Heart left ventricle (tissue), 16 donors: ENCODE measurements at regions not wholly inside any gene's neighbourhood (a gene's known extent, or its start where the extent isn't known, plus 50 kb on each side); places are given as distances from the start of the nearest gene placed in this dataset.
A peak's percentile ranks its signal among the peaks of the same experiment; 100 is the strongest.
"Not testable (repeated sequence)": the region's sequence is repeated elsewhere in the genome, so short reads cannot be mapped to it uniquely, and the experiment has no call there.

Experiments
- ATAC-seq, 4 donors: fragments of 200-7000 bp; cut with Tn5 transposase; one replicate each; pipeline ENCODE4 v1.9.1; 2020 to 2022; ENCODE audit warnings: moderate library complexity in 4 of 4, mild to moderate bottlenecking in 3 of 4, moderate number of reproducible peaks in 1 of 4
- DNase-seq, 5 donors: peaks; one replicate each; pipeline ENCODE4 v3.0.0-alpha.2; 2020
- H3K27ac ChIP-seq, 12 donors: fragments of 200-600 bp; sonication (generic) in 4 of 12; one replicate each; pipeline versions ENCODE4 v1.5.0 to v1.8.0; 2016 to 2022; ENCODE audit warnings: mild to moderate bottlenecking in 2 of 12
- H3K27me3 ChIP-seq, 9 donors: fragments of 200-600 bp; sonication (generic) in 2 of 9; one replicate each; pipeline versions ENCODE4 v1.5.1 to v1.8.0; 2016 to 2022; ENCODE audit warnings: mild to moderate bottlenecking in 3 of 9
- H3K36me3 ChIP-seq, 9 donors: fragments of 200-600 bp; sonication (generic) in 2 of 9; one replicate each; pipeline versions ENCODE4 v1.5.0 to v1.8.0; 2018 to 2022; ENCODE audit warnings: mild to moderate bottlenecking in 2 of 9
- H3K4me1 ChIP-seq, 12 donors: fragments of 200-600 bp; sonication (generic) in 4 of 12; one replicate each; pipeline versions ENCODE4 v1.5.0 to v1.8.0; 2016 to 2022; ENCODE audit warnings: mild to moderate bottlenecking in 3 of 12
- H3K4me3 ChIP-seq, 12 donors: fragments of 200-600 bp; sonication (generic) in 4 of 12; one replicate each; pipeline versions ENCODE4 v1.5.0 to v1.8.0; 2017 to 2022; ENCODE audit warnings: mild to moderate bottlenecking in 9 of 12, moderate library complexity in 4 of 12
- H3K9me3 ChIP-seq, 12 donors: fragments of 200-600 bp; sonication (generic) in 4 of 12; one replicate each; pipeline versions ENCODE4 v1.5.0 to v1.8.0; 2016 to 2022; ENCODE audit warnings: mild to moderate bottlenecking in 1 of 12
- POLR2A ChIP-seq, 2 donors: fragments of 450-650 bp; IDR thresholded peaks; one replicate each; pipeline ENCODE4 v1.6.1; 2017; ENCODE audit warnings: antibody characterized with exemption in 2 of 2, mild to moderate bottlenecking in 2 of 2, moderate library complexity in 2 of 2
- WGBS, 4 donors: extraction: QIAGEN DNeasy Blood & Tissue Kit in 2 of 4; methylation state at CpG; one replicate each; pipeline versions ENCODE4 v1.1.5 to v1.1.7; 2013 to 2018; 5-methylcytosine and 5-hydroxymethylcytosine counted together
- intact Hi-C, 10 donors: fragments of 100-400 bp; cut with DNase I; formaldehyde crosslinking; loops; one replicate each; pipeline versions ENCODE4 v1.11.1 to v1.14.2; 2022
- TF ChIP-seq, protein P1 (sequence below), 12 donors: fragments of 200-600 bp; sonication (generic) in 4 of 12; IDR thresholded peaks; one replicate each; pipeline versions ENCODE4 v1.5.0 to v1.8.0; 2018 to 2022; ENCODE audit warnings: antibody characterized with exemption in 12 of 12, mild to moderate bottlenecking in 5 of 12
- donor health status: ischemic (EF 13 %, LVEDD 7.1; RV severe dilation, severe dysfunction).
- donor health status: healthy with polysubstance abuse.
- donor health status: DM: no; HTN: yes; CAD: no.
- donor health status: DM: no; HTN: no; CAD: no.
- donor health status: ischemic (EF 25% LVEDD 6.9; RV normal size, moderate dysfunction).
- donor health status: ischemic (EF 25% LVEDD 5.7; RV mildly dilated, moderate dysfunction).
- donor health status: healthy.
- donor health status: DM: yes; HTN: yes; CAD: no.
- donor health status: ischemic (EF 35%, LVEDD 5.7; RV mildly dilated, moderate dysfunction).
- donor health status: nonischemic (EF 11% LVEDD 7.7; RV severe dilation, severe dysfunction).
- donor health status: DM: yes; HTN: yes; CAD: no.
- donor health status: PGD.
- donor health status: ischemic (EF 29% LVEDD 5.4; RV normal size, mild dysfunction).
- donor health status: nonischemic (EF 23%, LVEDD 6.1; RV moderate dilation, normal function).

DNA sequence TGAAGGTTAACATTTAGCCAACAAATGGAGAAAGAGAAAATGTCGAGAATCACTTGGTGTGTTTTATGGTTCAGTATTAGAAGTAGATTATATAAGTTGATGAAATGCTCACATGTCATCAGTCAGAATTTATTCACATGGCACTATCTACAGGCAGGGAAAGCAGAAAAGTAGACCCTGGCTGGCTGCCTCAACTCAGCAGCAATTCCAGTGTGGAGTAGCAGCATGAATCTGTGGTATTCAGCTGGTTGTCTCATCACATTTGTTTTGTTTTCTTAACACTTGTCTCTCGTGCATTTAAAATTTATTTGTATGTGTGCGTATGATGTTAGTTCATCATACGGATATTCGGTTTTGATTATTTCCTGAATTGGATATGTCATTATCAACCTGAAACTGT lies 153.5 kb upstream of the OR13F1 start:
- H3K4me3 ChIP-seq, result no peak overlapping the region
- no peak overlapping the region for H3K27ac ChIP-seq
- H3K36me3 ChIP-seq, result no peaks in the 10 kb centered on the region
- intact Hi-C loops, result no loop called here
- DNase-seq (no peak), ATAC-seq (no peak)
- no peaks in the 10 kb centered on the region for H3K27me3 ChIP-seq
- 69 to 81% (median 70%) methylated on average over 5 of the region's 5 CpGs for WGBS, 4 donors
- no peaks in the 10 kb centered on the region for H3K9me3 ChIP-seq
- no peak for TF ChIP-seq POLR2A (IDR thresholded peaks at IDR 0.05)
- TF ChIP-seq, protein P1, sequence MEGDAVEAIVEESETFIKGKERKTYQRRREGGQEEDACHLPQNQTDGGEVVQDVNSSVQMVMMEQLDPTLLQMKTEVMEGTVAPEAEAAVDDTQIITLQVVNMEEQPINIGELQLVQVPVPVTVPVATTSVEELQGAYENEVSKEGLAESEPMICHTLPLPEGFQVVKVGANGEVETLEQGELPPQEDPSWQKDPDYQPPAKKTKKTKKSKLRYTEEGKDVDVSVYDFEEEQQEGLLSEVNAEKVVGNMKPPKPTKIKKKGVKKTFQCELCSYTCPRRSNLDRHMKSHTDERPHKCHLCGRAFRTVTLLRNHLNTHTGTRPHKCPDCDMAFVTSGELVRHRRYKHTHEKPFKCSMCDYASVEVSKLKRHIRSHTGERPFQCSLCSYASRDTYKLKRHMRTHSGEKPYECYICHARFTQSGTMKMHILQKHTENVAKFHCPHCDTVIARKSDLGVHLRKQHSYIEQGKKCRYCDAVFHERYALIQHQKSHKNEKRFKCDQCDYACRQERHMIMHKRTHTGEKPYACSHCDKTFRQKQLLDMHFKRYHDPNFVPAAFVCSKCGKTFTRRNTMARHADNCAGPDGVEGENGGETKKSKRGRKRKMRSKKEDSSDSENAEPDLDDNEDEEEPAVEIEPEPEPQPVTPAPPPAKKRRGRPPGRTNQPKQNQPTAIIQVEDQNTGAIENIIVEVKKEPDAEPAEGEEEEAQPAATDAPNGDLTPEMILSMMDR (IDR thresholded peaks at IDR 0.05), result no peak
- no peaks in the 10 kb centered on the region for H3K4me1 ChIP-seq

DNA sequence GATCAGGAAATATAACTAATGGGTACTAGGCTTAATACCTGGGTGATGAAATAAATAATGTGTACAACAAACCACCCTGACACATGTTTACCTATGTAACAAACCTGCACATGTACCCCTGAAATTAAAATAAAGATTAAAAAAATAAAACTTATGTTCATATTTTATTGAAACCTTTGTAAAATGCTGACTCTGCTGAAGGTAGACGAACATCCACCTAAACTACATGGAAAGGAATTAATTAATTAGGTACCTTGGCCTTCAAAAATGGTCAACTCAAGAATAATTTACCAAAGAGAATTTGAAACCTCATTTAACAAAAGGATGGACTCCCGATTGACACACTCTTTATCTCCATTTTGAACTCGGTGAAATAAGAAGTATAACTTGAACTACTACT lies 152.3 kb upstream of the OR13F1 start:
- H3K27ac ChIP-seq, result no peak overlapping the region
- no peaks in the 10 kb centered on the region for H3K9me3 ChIP-seq
- WGBS, 4 donors, result 77 to 82% (median 77%) methylated on average over 3 of the region's 3 CpGs
- no peaks in the 10 kb centered on the region for H3K36me3 ChIP-seq
- no peaks in the 10 kb centered on the region for H3K27me3 ChIP-seq
- intact Hi-C loops, result no loop called here
- no peak overlapping the region for H3K4me3 ChIP-seq
- ATAC-seq, result no peak
- no peak for TF ChIP-seq POLR2A (IDR thresholded peaks at IDR 0.05)
- TF ChIP-seq, protein P1 (IDR thresholded peaks at IDR 0.05), result no peak
- no peak for DNase-seq
- no peaks in the 10 kb centered on the region for H3K4me1 ChIP-seq

DNA sequence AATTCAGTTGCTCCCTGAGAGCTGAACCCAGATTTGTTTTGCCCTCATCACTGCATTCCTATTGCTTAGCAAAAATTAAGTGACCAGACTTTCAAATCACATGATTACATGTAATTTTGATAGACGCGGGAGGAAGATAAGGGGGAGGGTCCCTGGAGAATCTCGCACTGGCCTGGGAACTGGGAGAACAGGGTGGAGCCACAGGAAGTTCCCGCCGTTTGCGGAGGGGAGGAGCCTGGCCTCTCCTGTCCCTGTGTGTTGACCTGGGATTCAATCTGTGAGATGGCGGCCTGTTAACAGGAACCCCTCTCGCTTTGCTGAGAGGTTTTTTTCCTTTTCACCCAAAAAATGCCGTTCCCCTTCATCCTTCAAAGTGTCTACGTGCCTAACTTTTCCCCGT lies 142.9 kb upstream of the OR13F1 start:
- H3K27me3 ChIP-seq, result no peaks in the 10 kb centered on the region
- intact Hi-C loops, result no loop called here
- no peaks in the 10 kb centered on the region for H3K36me3 ChIP-seq
- no peak for TF ChIP-seq POLR2A (IDR thresholded peaks at IDR 0.05)
- TF ChIP-seq, protein P1 (IDR thresholded peaks at IDR 0.05), result no peak
- no peak overlapping the region for H3K27ac ChIP-seq
- ATAC-seq (no peak), DNase-seq (peak in 3 of 5 donors; percentile 12 to 44 (median 34))
- H3K9me3 ChIP-seq, result peaks cover 0 to 4% (median 0%) of the 10 kb centered on the region in 12 donors
- no peak overlapping the region for H3K4me3 ChIP-seq
- WGBS, 4 donors, result 70 to 77% (median 73%) methylated on average over 11 of the region's 11 CpGs
- no peaks in the 10 kb centered on the region for H3K4me1 ChIP-seq

DNA sequence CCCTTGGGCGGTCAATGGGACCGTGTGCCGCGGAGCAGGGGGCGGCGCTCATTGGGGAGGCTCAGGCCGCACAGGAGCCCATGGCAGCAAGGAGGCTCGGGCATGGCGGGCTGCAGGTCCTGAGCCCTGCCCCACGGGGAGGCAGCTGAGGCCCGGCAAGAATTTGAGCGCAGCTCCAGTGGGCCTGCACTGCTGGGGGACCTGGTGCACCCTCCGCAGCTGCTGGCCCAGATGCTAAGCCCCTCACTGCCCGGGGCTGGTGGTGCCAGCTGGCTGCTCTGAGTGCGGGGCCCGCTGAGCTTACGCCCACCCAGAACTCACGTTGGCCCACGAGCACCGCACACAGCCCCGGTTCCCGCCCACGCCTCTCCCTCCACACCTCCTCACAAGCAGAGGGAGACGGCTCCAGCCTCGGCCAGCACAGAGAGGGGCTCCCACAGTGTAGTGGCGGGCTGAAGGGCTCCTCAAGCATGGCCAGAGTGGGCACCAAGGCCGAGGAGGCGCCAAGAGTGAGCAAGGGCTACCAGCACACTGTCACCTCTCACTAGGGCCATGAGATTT lies 141.1 kb upstream of the OR13F1 start:
- intact Hi-C loops, result no loop called here
- Histone ChIP-seq H3K4me3 (no peak overlapping the region), H3K4me1 (no peaks in the 10 kb centered on the region), H3K36me3 (no peaks in the 10 kb centered on the region), H3K9me3 (peaks cover 0 to 4% (median 0%) of the 10 kb centered on the region in 12 donors), H3K27ac (no peak overlapping the region), H3K27me3 (no peaks in the 10 kb centered on the region)
- no peak for DNase-seq
- no peak for TF ChIP-seq POLR2A (IDR thresholded peaks at IDR 0.05)
- WGBS, 4 donors, result 92 to 95% (median 94%) methylated on average over 13 to 28 of the region's 28 CpGs
- ATAC-seq, result no peak

DNA sequence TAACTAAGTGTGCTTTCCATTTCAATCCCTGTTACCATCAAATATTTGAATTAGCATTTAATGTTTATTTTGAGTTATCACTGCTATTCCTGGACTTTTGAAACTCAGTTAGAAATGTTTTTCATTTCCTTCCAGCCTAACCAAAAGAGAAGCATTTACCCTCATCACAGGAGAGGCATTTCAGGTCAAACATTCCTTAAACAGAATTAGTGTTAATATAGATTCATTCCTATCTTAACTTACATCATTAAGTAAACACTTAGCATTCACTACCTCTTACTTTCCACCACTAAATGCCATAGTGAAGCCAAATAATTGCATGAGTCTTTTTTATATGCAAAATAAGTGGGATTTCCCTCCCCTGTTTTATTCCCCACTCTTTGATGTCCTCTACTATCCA lies 136.6 kb upstream of the OR13F1 start:
- H3K27me3 ChIP-seq, result no peaks in the 10 kb centered on the region

DNA sequence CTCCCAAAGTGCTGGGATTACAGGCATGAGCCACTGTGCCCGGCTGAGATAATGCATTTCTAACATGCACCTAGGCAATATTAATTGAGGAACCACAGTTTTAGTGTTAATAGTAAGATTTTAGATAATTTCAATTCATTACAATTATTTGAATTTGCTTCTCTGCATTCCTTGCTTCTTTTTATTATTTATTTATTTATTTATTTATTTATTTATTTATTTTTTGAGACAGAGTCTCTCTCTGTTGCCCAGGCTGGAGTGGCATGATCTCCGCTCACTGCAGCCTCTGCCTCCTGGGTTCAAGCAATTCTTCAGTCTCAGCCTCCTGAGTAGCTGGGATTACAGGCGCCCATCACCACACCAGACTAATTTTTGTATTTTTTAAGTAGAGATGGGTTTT lies 135.7 kb upstream of the OR13F1 start:
- H3K4me1 ChIP-seq, DNase-seq, H3K27ac ChIP-seq, H3K9me3 ChIP-seq, H3K36me3 ChIP-seq, H3K27me3 ChIP-seq, ATAC-seq, intact Hi-C loops, H3K4me3 ChIP-seq: not testable (repeated sequence)
- 90 to 94% (median 92%) methylated on average over 3 of the region's 3 CpGs for WGBS, 4 donors

More for the DNA sequence above, 136.6 kb upstream of the OR13F1 start:
- Histone ChIP-seq H3K4me1 (no peaks in the 10 kb centered on the region), H3K36me3 (no peaks in the 10 kb centered on the region), H3K9me3 (peaks cover 0 to 4% (median 0%) of the 10 kb centered on the region in 12 donors), H3K27ac (no peak overlapping the region), H3K4me3 (no peak overlapping the region)
- TF ChIP-seq, protein P1 (IDR thresholded peaks at IDR 0.05), result no peak
- no peak for TF ChIP-seq POLR2A (IDR thresholded peaks at IDR 0.05)
- DNase-seq (no peak), ATAC-seq (no peak)
- intact Hi-C loops, result no loop called here
